Kidney (tissue), 13 donors: ENCODE measurements at regions not wholly inside any gene's neighbourhood (a gene's known extent, or its start where the extent isn't known, plus 50 kb on each side); places are given as distances from the start of the nearest gene placed in this dataset.

Source experiments
- DNase-seq, 5 donors: peaks; one replicate each; pipeline ENCODE4 v3.0.0-alpha.2; 2013 to 2020
- FAIRE-seq: peaks from 2 replicates; lab custom pipeline; 2012; peaks lifted over from hg19 to GRCh38; lab: Jason Lieb, UNC
- H3K27ac ChIP-seq, 2 donors: one replicate each; pipeline ENCODE4 v1.7.0; 2013; ENCODE audit warnings: low read depth in 2 of 2, low read length in 2 of 2, inconsistent platforms in 1 of 2
- H3K27me3 ChIP-seq: one replicate; pipeline ENCODE4 v1.7.1; 2013; ENCODE audit warnings: low read length, inconsistent platforms; ENCODE audit not compliant: control insufficient read depth, insufficient read depth
- H3K36me3 ChIP-seq, 3 donors: one replicate each; pipeline versions ENCODE4 v1.7.0 to v1.7.1; 2013; ENCODE audit warnings: low read length in 3 of 3, control low read depth in 1 of 3, inconsistent platforms in 1 of 3; ENCODE audit not compliant: insufficient read depth in 3 of 3, control insufficient read depth in 2 of 3
- H3K4me1 ChIP-seq, 3 donors: one replicate each; pipeline versions ENCODE4 v1.7.0 to v1.7.1; 2013; ENCODE audit warnings: low read length in 3 of 3, inconsistent platforms in 1 of 3, low read depth in 1 of 3; ENCODE audit not compliant: control insufficient read depth in 2 of 3, insufficient read depth in 2 of 3
- H3K4me3 ChIP-seq, 3 donors: one replicate each; pipeline versions ENCODE4 v1.7.0 to v1.8.1; 2013; ENCODE audit warnings: low read length in 3 of 3, control low read depth in 1 of 3, inconsistent platforms in 1 of 3
- H3K9ac ChIP-seq, 3 donors: one replicate each; pipeline versions ENCODE4 v1.7.0 to v1.7.1; 2013; ENCODE audit warnings: low read length in 3 of 3, control low read depth in 1 of 3, inconsistent platforms in 1 of 3
- H3K9me3 ChIP-seq, 3 donors: one replicate each; pipeline versions ENCODE4 v1.7.0 to v1.7.1; 2013; ENCODE audit warnings: low read length in 3 of 3, control low read depth in 1 of 3, inconsistent platforms in 1 of 3; ENCODE audit not compliant: control insufficient read depth in 2 of 3, insufficient read depth in 1 of 3
- CTCF ChIP-seq: IDR thresholded peaks from 3 replicates; pipeline ENCODE4 v1.5.1; 2012; ENCODE audit warnings: mild to moderate bottlenecking, moderate library complexity, borderline replicate concordance; ENCODE audit not compliant: insufficient read depth; ENCODE audit errors: extremely low read depth
- intact Hi-C: fragments of 100-400 bp; cut with DNase I; formaldehyde crosslinking; loops from one replicate; pipeline ENCODE4 v1.11.1; 2022
- donor health status: control.
- donor health status: control.
- donor health status: control.
- donor health status: control.
- donor health status: control.
- donor health status: DM: yes; HTN: yes; CAD: no.
- donor health status: Normal renal cell carcinoma (clear cell type).

GRCh38 chr6:40295251-40295950 lies 291.8 kb downstream of the LRFN2 start:
- no peaks in the 10 kb centered on the region for H3K27me3 ChIP-seq
- no peaks in the 10 kb centered on the region for H3K4me1 ChIP-seq
- H3K4me3 ChIP-seq, result no peak overlapping the region
- peak in 1 of 5 donors; percentile 79 for DNase-seq
- no peak for FAIRE-seq
- intact Hi-C loops, result no loop called here
- no peaks in the 10 kb centered on the region for H3K36me3 ChIP-seq
- no peak overlapping the region for H3K27ac ChIP-seq
- TF ChIP-seq CTCF, result no peak
- H3K9ac ChIP-seq, result no peak overlapping the region
- H3K9me3 ChIP-seq, result peaks cover 0 to 5% (median 0%) of the 10 kb centered on the region in 3 donors

GRCh38 chr6:40293460-40294185 lies 293.5 kb downstream of the LRFN2 start:
- DNase-seq, result peak in 3 of 5 donors; percentile 29 to 41 (median 38)

GRCh38 chr6:40293060-40293459 lies 294.1 kb downstream of the LRFN2 start:
- DNase-seq, result no peak
- H3K36me3 ChIP-seq, result no peaks in the 10 kb centered on the region
- H3K9ac ChIP-seq, result no peak overlapping the region
- H3K9me3 ChIP-seq, result peaks cover 0 to 5% (median 0%) of the 10 kb centered on the region in 3 donors
- TF ChIP-seq CTCF, result no peak
- intact Hi-C loops, result no loop called here
- no peak overlapping the region for H3K4me3 ChIP-seq
- no peaks in the 10 kb centered on the region for H3K4me1 ChIP-seq
- no peaks in the 10 kb centered on the region for H3K27me3 ChIP-seq
- no peak overlapping the region for H3K27ac ChIP-seq
- no peak for FAIRE-seq

More at GRCh38 chr6:40293460-40294185, 293.5 kb downstream of the LRFN2 start:
- H3K4me3 ChIP-seq, result no peak overlapping the region
- peaks cover 0 to 5% (median 0%) of the 10 kb centered on the region in 3 donors for H3K9me3 ChIP-seq
- H3K36me3 ChIP-seq, result no peaks in the 10 kb centered on the region
- no peak for FAIRE-seq
- no peaks in the 10 kb centered on the region for H3K4me1 ChIP-seq
- no peak overlapping the region for H3K9ac ChIP-seq
- no peak overlapping the region for H3K27ac ChIP-seq
- no peaks in the 10 kb centered on the region for H3K27me3 ChIP-seq
- TF ChIP-seq CTCF, result no peak
- intact Hi-C loops, result no loop called here
